HEK293 (cell line): ENCODE measurements at regions not wholly inside any gene's neighbourhood (a gene's known extent, or its start where the extent isn't known, plus 50 kb on each side); places are given as distances from the start of the nearest gene placed in this dataset.

Experiments used
- CTCF ChIA-PET: fragments of 350-600 bp; formaldehyde crosslinking; extraction: SDS; loops from one replicate; lab custom pipeline; 2021; ENCODE audit warnings: antibody characterized with exemption; lab: Yijun Ruan, JAX
- POLR2A ChIA-PET: fragments of 300-600 bp; formaldehyde crosslinking; extraction: SDS; loops from one replicate; lab custom pipeline; 2020; ENCODE audit warnings: antibody characterized with exemption, inconsistent platforms; lab: Yijun Ruan, JAX
- H3K27ac ChIP-seq: fragments of 200-500 bp; sonication (Bioruptor generic); 2 replicates; pipeline ENCODE4 v1.5.1; 2014; ENCODE audit warnings: low read depth, low read length, control low read depth, inconsistent platforms; ENCODE audit errors: extremely low read depth
- H3K36me3 ChIP-seq, 2 experiments: fragments of 200-500 bp in 1 of 2; sonication (Bioruptor generic) in 1 of 2; 1 replicate in 1 of 2; 2 replicates in 1 of 2; pipeline ENCODE4 v1.5.1; 2014 to 2017; ENCODE audit warnings: inconsistent platforms in 2 of 2, low read length in 2 of 2; ENCODE audit not compliant: control insufficient read depth in 2 of 2, insufficient read depth in 1 of 2
- H3K4me1 ChIP-seq: fragments of 200-500 bp; sonication (Bioruptor generic); 2 replicates; pipeline ENCODE4 v1.5.1; 2014; ENCODE audit warnings: mild to moderate bottlenecking, low read length, inconsistent platforms; ENCODE audit not compliant: control insufficient read depth, insufficient read depth
- H3K4me3 ChIP-seq: 2 replicates; pipeline ENCODE4 v1.5.1; 2011; ENCODE audit warnings: low read depth, mild to moderate bottlenecking, control low read depth, low read length, moderate library complexity
- H3K9me3 ChIP-seq: fragments of 200-500 bp; sonication (Bioruptor generic); 2 replicates; pipeline ENCODE4 v1.5.1; 2014; ENCODE audit warnings: low read depth, low read length, inconsistent platforms; ENCODE audit not compliant: control insufficient read depth, insufficient read depth
- GLIS2 ChIP-seq: fragments of 450-650 bp; formaldehyde crosslinking; IDR thresholded peaks from 2 replicates; pipeline ENCODE4 v1.5.1; 2016; ENCODE audit warnings: missing biosample characterization, missing genetic modification characterization
- IKZF3 ChIP-seq: fragments of 450-650 bp; IDR thresholded peaks from 2 replicates; pipeline ENCODE4 v1.5.0; 2018; ENCODE audit warnings: missing biosample characterization, mild to moderate bottlenecking, missing genetic modification characterization, moderate library complexity
- PRDM1 ChIP-seq: fragments of 450-650 bp; formaldehyde crosslinking; IDR thresholded peaks from 2 replicates; pipeline ENCODE4; 2016; ENCODE audit warnings: missing biosample characterization, missing genetic modification characterization
- SALL2 ChIP-seq: fragments of 450-650 bp; formaldehyde crosslinking; IDR thresholded peaks from 2 replicates; pipeline ENCODE4 v1.5.0; 2017; ENCODE audit warnings: missing biosample characterization, mild to moderate bottlenecking, missing genetic modification characterization, borderline replicate concordance
- SETDB1 ChIP-seq: IDR thresholded peaks from one replicate; pipeline ENCODE4 v1.6.1; 2017; ENCODE audit warnings: mild to moderate bottlenecking, low read length, moderate library complexity, mixed read lengths; ENCODE audit not compliant: insufficient read length
- ZBTB48 ChIP-seq: fragments of 450-650 bp; formaldehyde crosslinking; IDR thresholded peaks from 2 replicates; pipeline ENCODE4 v1.5.1; 2016; ENCODE audit warnings: missing biosample characterization, missing genetic modification characterization
- ZBTB8A ChIP-seq: fragments of 450-650 bp; formaldehyde crosslinking; IDR thresholded peaks from 2 replicates; pipeline ENCODE4 v1.5.1; 2016; ENCODE audit warnings: missing biosample characterization, missing genetic modification characterization
- ZNF114 ChIP-seq: fragments of 450-650 bp; formaldehyde crosslinking; IDR thresholded peaks from 2 replicates; pipeline ENCODE4 v1.5.0; 2017; ENCODE audit warnings: missing biosample characterization, missing genetic modification characterization
- ZNF155 ChIP-seq: fragments of 450-650 bp; formaldehyde crosslinking; IDR thresholded peaks from 2 replicates; pipeline ENCODE4 v1.5.1; 2016; ENCODE audit warnings: missing biosample characterization, missing genetic modification characterization
- ZNF19 ChIP-seq: fragments of 450-650 bp; formaldehyde crosslinking; IDR thresholded peaks from 2 replicates; pipeline ENCODE4; 2016; ENCODE audit warnings: missing biosample characterization, missing genetic modification characterization, low read depth
- ZNF202 ChIP-seq: fragments of 450-650 bp; formaldehyde crosslinking; IDR thresholded peaks from 2 replicates; pipeline ENCODE4 v1.5.1; 2016; ENCODE audit warnings: missing biosample characterization, missing genetic modification characterization, borderline replicate concordance
- ZNF23 ChIP-seq: fragments of 450-650 bp; formaldehyde crosslinking; IDR thresholded peaks from 2 replicates; pipeline ENCODE4 v1.5.1; 2016; ENCODE audit warnings: missing biosample characterization, missing genetic modification characterization, borderline replicate concordance
- ZNF311 ChIP-seq: fragments of 450-650 bp; formaldehyde crosslinking; IDR thresholded peaks from 2 replicates; pipeline ENCODE4 v1.5.1; 2017; ENCODE audit warnings: missing biosample characterization, missing genetic modification characterization, borderline replicate concordance
- ZNF37A ChIP-seq: fragments of 450-650 bp; IDR thresholded peaks from 2 replicates; pipeline ENCODE4 v1.5.1; 2018; ENCODE audit warnings: missing biosample characterization, missing genetic modification characterization
- ZNF394 ChIP-seq: fragments of 450-650 bp; formaldehyde crosslinking; IDR thresholded peaks from 2 replicates; pipeline ENCODE4 v1.5.1; 2016; ENCODE audit warnings: missing biosample characterization, missing genetic modification characterization, mild to moderate bottlenecking, moderate library complexity, borderline replicate concordance
- ZNF561 ChIP-seq: fragments of 450-650 bp; IDR thresholded peaks from 2 replicates; pipeline ENCODE4 v1.5.1; 2018; ENCODE audit warnings: missing biosample characterization, missing genetic modification characterization, borderline replicate concordance
- ZNF571 ChIP-seq: fragments of 450-650 bp; formaldehyde crosslinking; IDR thresholded peaks from 2 replicates; pipeline ENCODE4 v1.5.0; 2017; ENCODE audit warnings: missing biosample characterization, missing genetic modification characterization
- ZNF654 ChIP-seq: fragments of 450-650 bp; formaldehyde crosslinking; IDR thresholded peaks from 2 replicates; pipeline ENCODE4 v1.5.1; 2016; ENCODE audit warnings: low read depth, missing biosample characterization, missing genetic modification characterization
- ZNF777 ChIP-seq: fragments of 450-650 bp; formaldehyde crosslinking; IDR thresholded peaks from 2 replicates; pipeline ENCODE4 v1.5.1; 2017; ENCODE audit warnings: missing biosample characterization, missing genetic modification characterization, borderline replicate concordance
- ZNF792 ChIP-seq: fragments of 450-650 bp; formaldehyde crosslinking; IDR thresholded peaks from 2 replicates; pipeline ENCODE4 v1.5.1; 2016; ENCODE audit warnings: missing biosample characterization, missing genetic modification characterization
- ZNF843 ChIP-seq: fragments of 450-650 bp; formaldehyde crosslinking; IDR thresholded peaks from 2 replicates; pipeline ENCODE4 v1.5.1; 2016; ENCODE audit warnings: missing biosample characterization, missing genetic modification characterization
- TF ChIP-seq, protein P1 (sequence below): fragments of 450-650 bp; formaldehyde crosslinking; IDR thresholded peaks from 2 replicates; pipeline ENCODE4 v1.5.1; 2016; ENCODE audit warnings: missing biosample characterization, missing genetic modification characterization
- TF ChIP-seq, protein P2 (sequence below): fragments of 450-650 bp; formaldehyde crosslinking; IDR thresholded peaks from 2 replicates; pipeline ENCODE4 v1.5.1; 2016; ENCODE audit warnings: missing biosample characterization, missing genetic modification characterization, low read depth
- TF ChIP-seq, protein P3 (sequence below): fragments of 450-650 bp; formaldehyde crosslinking; IDR thresholded peaks from 2 replicates; pipeline ENCODE4 v1.5.1; 2016; ENCODE audit warnings: missing biosample characterization, missing genetic modification characterization
- TF ChIP-seq, protein P4 (sequence below): fragments of 450-650 bp; formaldehyde crosslinking; IDR thresholded peaks from 2 replicates; pipeline ENCODE4 v1.5.0; 2017; ENCODE audit warnings: missing biosample characterization, missing genetic modification characterization, borderline replicate concordance
- TF ChIP-seq, protein P5 (sequence below): fragments of 450-650 bp; formaldehyde crosslinking; IDR thresholded peaks from 2 replicates; pipeline ENCODE4 v1.5.1; 2017; ENCODE audit warnings: missing biosample characterization, missing genetic modification characterization

DNA sequence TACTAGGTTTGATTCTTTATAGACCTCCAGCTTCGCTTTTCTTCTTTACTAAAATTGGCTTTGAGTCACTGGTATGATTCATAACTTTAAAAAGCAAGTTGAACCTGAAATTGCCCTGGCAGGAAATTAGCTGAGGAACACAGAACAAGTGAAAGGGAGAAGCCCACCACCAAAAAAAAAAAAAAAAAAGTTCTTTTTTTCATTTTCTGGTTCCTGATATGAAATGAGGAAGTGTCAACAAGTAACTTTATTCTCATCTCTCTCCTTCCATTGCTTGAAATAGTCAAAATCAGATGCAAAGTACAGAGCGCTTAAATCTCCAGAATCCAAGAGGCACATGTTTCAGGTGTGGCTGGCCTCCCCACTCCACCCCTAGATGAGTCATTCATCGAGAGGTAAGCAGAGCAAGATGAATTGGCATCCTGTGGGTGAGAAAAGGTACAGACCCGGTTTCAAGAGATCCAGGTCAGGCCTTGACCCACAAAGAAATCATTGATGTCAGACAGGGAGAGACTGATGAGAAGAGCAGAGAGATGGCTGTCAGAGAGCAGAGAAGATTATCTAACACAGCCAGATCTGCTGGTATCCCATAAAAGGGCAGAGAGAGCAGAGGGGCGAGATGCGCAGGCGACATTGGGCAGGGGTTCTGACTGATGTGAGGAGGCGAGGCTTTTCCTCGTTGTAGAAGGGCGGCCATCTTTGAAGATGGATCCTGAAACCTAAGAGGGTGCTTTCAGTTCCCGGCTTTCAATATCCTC lies 54.8 kb upstream of the MBOAT1 start (continued):
- TF ChIP-seq, protein P1, sequence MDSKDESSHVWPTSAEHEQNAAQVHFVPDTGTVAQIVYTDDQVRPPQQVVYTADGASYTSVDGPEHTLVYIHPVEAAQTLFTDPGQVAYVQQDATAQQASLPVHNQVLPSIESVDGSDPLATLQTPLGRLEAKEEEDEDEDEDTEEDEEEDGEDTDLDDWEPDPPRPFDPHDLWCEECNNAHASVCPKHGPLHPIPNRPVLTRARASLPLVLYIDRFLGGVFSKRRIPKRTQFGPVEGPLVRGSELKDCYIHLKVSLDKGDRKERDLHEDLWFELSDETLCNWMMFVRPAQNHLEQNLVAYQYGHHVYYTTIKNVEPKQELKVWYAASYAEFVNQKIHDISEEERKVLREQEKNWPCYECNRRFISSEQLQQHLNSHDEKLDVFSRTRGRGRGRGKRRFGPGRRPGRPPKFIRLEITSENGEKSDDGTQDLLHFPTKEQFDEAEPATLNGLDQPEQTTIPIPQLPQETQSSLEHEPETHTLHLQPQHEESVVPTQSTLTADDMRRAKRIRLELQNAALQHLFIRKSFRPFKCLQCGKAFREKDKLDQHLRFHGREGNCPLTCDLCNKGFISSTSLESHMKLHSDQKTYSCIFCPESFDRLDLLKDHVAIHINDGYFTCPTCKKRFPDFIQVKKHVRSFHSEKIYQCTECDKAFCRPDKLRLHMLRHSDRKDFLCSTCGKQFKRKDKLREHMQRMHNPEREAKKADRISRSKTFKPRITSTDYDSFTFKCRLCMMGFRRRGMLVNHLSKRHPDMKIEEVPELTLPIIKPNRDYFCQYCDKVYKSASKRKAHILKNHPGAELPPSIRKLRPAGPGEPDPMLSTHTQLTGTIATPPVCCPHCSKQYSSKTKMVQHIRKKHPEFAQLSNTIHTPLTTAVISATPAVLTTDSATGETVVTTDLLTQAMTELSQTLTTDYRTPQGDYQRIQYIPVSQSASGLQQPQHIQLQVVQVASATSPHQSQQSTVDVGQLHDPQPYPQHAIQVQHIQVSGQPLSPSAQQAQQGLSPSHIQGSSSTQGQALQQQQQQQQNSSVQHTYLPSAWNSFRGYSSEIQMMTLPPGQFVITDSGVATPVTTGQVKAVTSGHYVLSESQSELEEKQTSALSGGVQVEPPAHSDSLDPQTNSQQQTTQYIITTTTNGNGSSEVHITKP (tag by site-specific recombination), result no peak
- TF ChIP-seq, protein P2, sequence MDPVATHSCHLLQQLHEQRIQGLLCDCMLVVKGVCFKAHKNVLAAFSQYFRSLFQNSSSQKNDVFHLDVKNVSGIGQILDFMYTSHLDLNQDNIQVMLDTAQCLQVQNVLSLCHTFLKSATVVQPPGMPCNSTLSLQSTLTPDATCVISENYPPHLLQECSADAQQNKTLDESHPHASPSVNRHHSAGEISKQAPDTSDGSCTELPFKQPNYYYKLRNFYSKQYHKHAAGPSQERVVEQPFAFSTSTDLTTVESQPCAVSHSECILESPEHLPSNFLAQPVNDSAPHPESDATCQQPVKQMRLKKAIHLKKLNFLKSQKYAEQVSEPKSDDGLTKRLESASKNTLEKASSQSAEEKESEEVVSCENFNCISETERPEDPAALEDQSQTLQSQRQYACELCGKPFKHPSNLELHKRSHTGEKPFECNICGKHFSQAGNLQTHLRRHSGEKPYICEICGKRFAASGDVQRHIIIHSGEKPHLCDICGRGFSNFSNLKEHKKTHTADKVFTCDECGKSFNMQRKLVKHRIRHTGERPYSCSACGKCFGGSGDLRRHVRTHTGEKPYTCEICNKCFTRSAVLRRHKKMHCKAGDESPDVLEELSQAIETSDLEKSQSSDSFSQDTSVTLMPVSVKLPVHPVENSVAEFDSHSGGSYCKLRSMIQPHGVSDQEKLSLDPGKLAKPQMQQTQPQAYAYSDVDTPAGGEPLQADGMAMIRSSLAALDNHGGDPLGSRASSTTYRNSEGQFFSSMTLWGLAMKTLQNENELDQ (tag by site-specific recombination), result no peak
- TF ChIP-seq ZNF155 (no peak), ZNF394 (no peak), ZNF777 (no peak), PRDM1 (no peak), ZNF23 (no peak)
- TF ChIP-seq, protein P3, sequence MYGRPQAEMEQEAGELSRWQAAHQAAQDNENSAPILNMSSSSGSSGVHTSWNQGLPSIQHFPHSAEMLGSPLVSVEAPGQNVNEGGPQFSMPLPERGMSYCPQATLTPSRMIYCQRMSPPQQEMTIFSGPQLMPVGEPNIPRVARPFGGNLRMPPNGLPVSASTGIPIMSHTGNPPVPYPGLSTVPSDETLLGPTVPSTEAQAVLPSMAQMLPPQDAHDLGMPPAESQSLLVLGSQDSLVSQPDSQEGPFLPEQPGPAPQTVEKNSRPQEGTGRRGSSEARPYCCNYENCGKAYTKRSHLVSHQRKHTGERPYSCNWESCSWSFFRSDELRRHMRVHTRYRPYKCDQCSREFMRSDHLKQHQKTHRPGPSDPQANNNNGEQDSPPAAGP (tag by site-specific recombination), result no peak

DNA sequence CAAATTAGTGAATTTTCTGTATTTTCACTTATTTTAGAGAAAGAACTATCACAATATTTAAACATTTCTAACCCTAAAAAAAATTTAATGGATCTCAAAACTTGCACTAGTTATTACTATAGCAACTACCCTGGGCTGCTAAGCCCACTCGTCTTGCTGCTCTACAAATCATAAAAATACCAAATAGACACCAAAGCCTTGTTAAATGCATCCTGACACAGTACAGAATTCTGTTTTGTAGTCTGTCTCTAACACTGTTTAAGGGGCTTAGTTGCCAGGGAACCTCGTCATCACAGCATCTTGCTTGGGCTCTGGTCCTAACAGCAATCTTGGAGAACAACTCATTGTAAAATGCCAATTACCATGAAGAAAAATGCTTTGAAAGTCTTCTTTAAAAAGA lies 56.9 kb upstream of the MBOAT1 start:
- ChIA-PET POLR2A (no interaction called here), CTCF (no interaction called here)
- Histone ChIP-seq H3K27ac (no peak overlapping the region), H3K4me3 (no peak overlapping the region), H3K4me1 (no peaks in the 10 kb centered on the region), H3K36me3 (no peaks in the 10 kb centered on the region), H3K9me3 (no peaks in the 10 kb centered on the region)
- TF ChIP-seq SALL2 (tag by site-specific recombination) (no peak), ZNF202 (no peak), SETDB1 (no peak), ZNF114 (no peak), ZNF843 (no peak), ZNF561 (tag by site-specific recombination) (no peak), ZNF654 (tag by site-specific recombination) (no peak), ZNF37A (no peak), IKZF3 (tag by site-specific recombination) (no peak), ZNF792 (tag by site-specific recombination) (no peak), ZNF571 (no peak), ZNF311 (tag by site-specific recombination) (no peak), GLIS2 (no peak), ZBTB8A (tag by site-specific recombination) (no peak), ZNF19 (tag by site-specific recombination) (no peak), ZBTB48 (no peak)
- TF ChIP-seq, protein P4, sequence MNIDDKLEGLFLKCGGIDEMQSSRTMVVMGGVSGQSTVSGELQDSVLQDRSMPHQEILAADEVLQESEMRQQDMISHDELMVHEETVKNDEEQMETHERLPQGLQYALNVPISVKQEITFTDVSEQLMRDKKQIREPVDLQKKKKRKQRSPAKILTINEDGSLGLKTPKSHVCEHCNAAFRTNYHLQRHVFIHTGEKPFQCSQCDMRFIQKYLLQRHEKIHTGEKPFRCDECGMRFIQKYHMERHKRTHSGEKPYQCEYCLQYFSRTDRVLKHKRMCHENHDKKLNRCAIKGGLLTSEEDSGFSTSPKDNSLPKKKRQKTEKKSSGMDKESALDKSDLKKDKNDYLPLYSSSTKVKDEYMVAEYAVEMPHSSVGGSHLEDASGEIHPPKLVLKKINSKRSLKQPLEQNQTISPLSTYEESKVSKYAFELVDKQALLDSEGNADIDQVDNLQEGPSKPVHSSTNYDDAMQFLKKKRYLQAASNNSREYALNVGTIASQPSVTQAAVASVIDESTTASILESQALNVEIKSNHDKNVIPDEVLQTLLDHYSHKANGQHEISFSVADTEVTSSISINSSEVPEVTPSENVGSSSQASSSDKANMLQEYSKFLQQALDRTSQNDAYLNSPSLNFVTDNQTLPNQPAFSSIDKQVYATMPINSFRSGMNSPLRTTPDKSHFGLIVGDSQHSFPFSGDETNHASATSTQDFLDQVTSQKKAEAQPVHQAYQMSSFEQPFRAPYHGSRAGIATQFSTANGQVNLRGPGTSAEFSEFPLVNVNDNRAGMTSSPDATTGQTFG (tag by site-specific recombination), result no peak
- TF ChIP-seq, protein P5, sequence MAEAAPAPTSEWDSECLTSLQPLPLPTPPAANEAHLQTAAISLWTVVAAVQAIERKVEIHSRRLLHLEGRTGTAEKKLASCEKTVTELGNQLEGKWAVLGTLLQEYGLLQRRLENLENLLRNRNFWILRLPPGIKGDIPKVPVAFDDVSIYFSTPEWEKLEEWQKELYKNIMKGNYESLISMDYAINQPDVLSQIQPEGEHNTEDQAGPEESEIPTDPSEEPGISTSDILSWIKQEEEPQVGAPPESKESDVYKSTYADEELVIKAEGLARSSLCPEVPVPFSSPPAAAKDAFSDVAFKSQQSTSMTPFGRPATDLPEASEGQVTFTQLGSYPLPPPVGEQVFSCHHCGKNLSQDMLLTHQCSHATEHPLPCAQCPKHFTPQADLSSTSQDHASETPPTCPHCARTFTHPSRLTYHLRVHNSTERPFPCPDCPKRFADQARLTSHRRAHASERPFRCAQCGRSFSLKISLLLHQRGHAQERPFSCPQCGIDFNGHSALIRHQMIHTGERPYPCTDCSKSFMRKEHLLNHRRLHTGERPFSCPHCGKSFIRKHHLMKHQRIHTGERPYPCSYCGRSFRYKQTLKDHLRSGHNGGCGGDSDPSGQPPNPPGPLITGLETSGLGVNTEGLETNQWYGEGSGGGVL (tag by site-specific recombination), result no peak
